ENCODE measurements at regions not wholly inside any gene's neighbourhood (a gene's known extent, or its start where the extent isn't known, plus 50 kb on each side); places are given as distances from the start of the nearest gene placed in this dataset.

DNA sequence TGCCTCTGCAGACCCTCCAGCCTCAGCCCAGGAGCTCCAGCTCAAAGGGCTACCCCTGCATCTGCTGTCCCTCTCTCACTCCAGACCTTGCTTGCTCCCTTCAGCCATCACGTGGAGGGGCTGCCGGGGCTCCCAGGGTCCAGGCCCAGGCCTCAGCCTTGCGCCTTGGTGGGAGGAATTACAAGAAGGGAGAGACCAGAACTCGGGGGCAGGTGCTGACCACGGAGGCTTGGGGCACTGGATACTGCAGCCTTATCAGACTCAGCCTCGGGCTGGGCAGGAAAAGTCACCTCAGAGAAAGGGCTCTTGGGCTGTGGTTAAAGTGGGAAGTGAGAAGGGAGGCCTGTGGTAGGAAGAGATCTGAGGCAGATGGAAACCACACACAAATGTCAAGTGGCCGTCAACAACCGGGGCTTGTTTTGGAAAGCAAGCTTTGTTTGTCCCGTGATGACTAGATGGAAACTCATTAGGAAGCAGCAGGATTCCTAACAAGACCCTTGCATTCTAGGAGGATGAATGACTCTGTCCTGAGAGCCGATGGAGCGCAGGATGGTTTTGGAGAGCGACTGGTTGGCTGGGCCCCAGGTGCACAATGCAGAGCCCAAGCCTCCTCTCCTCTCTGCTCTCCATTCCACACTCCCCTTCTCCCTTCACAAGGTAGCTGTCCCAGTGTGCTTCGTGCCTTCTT lies 1321.7 kb downstream of the TBC1D22A start:
- no peaks in the 10 kb centered on the region for H3K36me3 ChIP-seq (ENCODE audit: control insufficient read depth, insufficient read depth, low read length)
- no peak overlapping the region for H3K23ac ChIP-seq (ENCODE audit: low read depth, low read length)
- TF ChIP-seq MXI1 (IDR thresholded peaks at IDR 0.05; ENCODE audit: borderline replicate concordance, low read depth, low read length): no peak
- TF ChIP-seq, protein P1, sequence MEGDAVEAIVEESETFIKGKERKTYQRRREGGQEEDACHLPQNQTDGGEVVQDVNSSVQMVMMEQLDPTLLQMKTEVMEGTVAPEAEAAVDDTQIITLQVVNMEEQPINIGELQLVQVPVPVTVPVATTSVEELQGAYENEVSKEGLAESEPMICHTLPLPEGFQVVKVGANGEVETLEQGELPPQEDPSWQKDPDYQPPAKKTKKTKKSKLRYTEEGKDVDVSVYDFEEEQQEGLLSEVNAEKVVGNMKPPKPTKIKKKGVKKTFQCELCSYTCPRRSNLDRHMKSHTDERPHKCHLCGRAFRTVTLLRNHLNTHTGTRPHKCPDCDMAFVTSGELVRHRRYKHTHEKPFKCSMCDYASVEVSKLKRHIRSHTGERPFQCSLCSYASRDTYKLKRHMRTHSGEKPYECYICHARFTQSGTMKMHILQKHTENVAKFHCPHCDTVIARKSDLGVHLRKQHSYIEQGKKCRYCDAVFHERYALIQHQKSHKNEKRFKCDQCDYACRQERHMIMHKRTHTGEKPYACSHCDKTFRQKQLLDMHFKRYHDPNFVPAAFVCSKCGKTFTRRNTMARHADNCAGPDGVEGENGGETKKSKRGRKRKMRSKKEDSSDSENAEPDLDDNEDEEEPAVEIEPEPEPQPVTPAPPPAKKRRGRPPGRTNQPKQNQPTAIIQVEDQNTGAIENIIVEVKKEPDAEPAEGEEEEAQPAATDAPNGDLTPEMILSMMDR (conservative IDR thresholded peaks at IDR 0.05; ENCODE audit: low read depth, low read length): no peak
- no peak for TF ChIP-seq SMC3 (IDR thresholded peaks at IDR 0.05; ENCODE audit: low read depth, low read length)
- no peak for TF ChIP-seq POLR2A (IDR thresholded peaks at IDR 0.05; ENCODE audit: low read depth, low read length)
- TF ChIP-seq NFE2L2 (IDR thresholded peaks at IDR 0.05; ENCODE audit: low read depth, low read length): no peak
- TF ChIP-seq MAZ (IDR thresholded peaks at IDR 0.05; ENCODE audit: borderline replicate concordance, low read depth, low read length): no peak
- TF ChIP-seq, protein P2, sequence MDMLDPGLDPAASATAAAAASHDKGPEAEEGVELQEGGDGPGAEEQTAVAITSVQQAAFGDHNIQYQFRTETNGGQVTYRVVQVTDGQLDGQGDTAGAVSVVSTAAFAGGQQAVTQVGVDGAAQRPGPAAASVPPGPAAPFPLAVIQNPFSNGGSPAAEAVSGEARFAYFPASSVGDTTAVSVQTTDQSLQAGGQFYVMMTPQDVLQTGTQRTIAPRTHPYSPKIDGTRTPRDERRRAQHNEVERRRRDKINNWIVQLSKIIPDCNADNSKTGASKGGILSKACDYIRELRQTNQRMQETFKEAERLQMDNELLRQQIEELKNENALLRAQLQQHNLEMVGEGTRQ (IDR thresholded peaks at IDR 0.05; ENCODE audit: low read depth, low read length): no peak
- no peak for TF ChIP-seq FOS (IDR thresholded peaks at IDR 0.05; ENCODE audit: low read depth, low read length)
- TF ChIP-seq, protein P3, sequence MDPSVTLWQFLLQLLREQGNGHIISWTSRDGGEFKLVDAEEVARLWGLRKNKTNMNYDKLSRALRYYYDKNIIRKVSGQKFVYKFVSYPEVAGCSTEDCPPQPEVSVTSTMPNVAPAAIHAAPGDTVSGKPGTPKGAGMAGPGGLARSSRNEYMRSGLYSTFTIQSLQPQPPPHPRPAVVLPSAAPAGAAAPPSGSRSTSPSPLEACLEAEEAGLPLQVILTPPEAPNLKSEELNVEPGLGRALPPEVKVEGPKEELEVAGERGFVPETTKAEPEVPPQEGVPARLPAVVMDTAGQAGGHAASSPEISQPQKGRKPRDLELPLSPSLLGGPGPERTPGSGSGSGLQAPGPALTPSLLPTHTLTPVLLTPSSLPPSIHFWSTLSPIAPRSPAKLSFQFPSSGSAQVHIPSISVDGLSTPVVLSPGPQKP (IDR thresholded peaks at IDR 0.05; ENCODE audit: borderline replicate concordance, low read depth, low read length): no peak
- TF ChIP-seq RAD21 (IDR thresholded peaks at IDR 0.05; ENCODE audit: low read length): no peak
- no peak for TF ChIP-seq RCOR1 (IDR thresholded peaks at IDR 0.05; ENCODE audit: insufficient replicate concordance, low read length)
- TF ChIP-seq CHD1 (IDR thresholded peaks at IDR 0.05; ENCODE audit: low read depth, low read length): no peak
- TF ChIP-seq BHLHE40 (IDR thresholded peaks at IDR 0.05; ENCODE audit: low read depth, low read length): no peak
- no peak for TF ChIP-seq RFX5 (IDR thresholded peaks at IDR 0.05; ENCODE audit: low read depth, low read length)
- TF ChIP-seq MAFK (IDR thresholded peaks at IDR 0.05; ENCODE audit: low read depth, low read length): no peak
- no peak for TF ChIP-seq CEBPB (IDR thresholded peaks at IDR 0.05; ENCODE audit: low read depth, low read length)
- H3K27ac ChIP-seq (ENCODE audit: insufficient read depth, low read length): no peak overlapping the region
- 66% methylated on average over 4 of the region's 13 CpGs; no CpG with 5 or more reads in 1 of the 2 experiments for WGBS, 2 experiments (ENCODE audit: extremely low coverage in 2 of 2, insufficient read length in 1 of 2)
- ATAC-seq (ENCODE audit: low read depth) (no peak), DNase-seq (no peak)
- no peak overlapping the region for H2BK15ac ChIP-seq (ENCODE audit: low read depth, low read length)
- H3K9ac ChIP-seq (ENCODE audit: low read depth, low read length): no peak overlapping the region
- H3K4me2 ChIP-seq (ENCODE audit: low read depth, low read length): no peak overlapping the region
- no peak overlapping the region for H3K14ac ChIP-seq (replicated peaks; ENCODE audit: low read depth, low read length)
- H2AFZ ChIP-seq (replicated peaks; ENCODE audit: low read length, poor library complexity): no peak overlapping the region
- in situ Hi-C loops (cut with MboI; ENCODE audit: low sequenced_read_pairs): no loop called here
- H2AK5ac ChIP-seq (ENCODE audit: low read depth, low read length): no peak overlapping the region
- ChIA-PET POLR2A (ENCODE audit: unreplicated experiment) (no interaction called here), CTCF (no interaction called here)
- H2BK5ac ChIP-seq (ENCODE audit: low read depth, low read length, poor library complexity, severe bottlenecking): no peak overlapping the region
- no peak overlapping the region for H2BK20ac ChIP-seq (ENCODE audit: low read depth, low read length)
- H3K4me3 ChIP-seq (ENCODE audit: insufficient read depth, low read depth, low read length): no peak overlapping the region
- intact Hi-C loops (cut with micrococcal nuclease): no loop called here
- no peak overlapping the region for H3K4ac ChIP-seq (ENCODE audit: low read depth, low read length)
- dilution Hi-C loops (cut with HindIII; ENCODE audit: low sequenced_read_pairs, unreplicated experiment): no loop called here
- no peaks in the 10 kb centered on the region for H4K20me1 ChIP-seq (ENCODE audit: insufficient read depth, low read length)
- no peak overlapping the region for H3K56ac ChIP-seq (ENCODE audit: extremely low read depth, insufficient read depth, low read length)
- no peak overlapping the region for H3K18ac ChIP-seq (ENCODE audit: low read depth, low read length)
- H3K4me1 ChIP-seq (ENCODE audit: control insufficient read depth, insufficient read depth, low read length): no peaks in the 10 kb centered on the region
- no TSS peak for BruUV-seq (replicated peaks)
- peaks cover 57% of the 10 kb centered on the region for H3K9me3 ChIP-seq (ENCODE audit: control insufficient read depth, insufficient read depth, low read length)
- H2BK120ac ChIP-seq (ENCODE audit: low read depth, low read length): no peak overlapping the region
- no peak overlapping the region for H4K5ac ChIP-seq (ENCODE audit: low read depth, low read length)
- H3K27me3 ChIP-seq (ENCODE audit: control insufficient read depth, insufficient read depth, low read length): no peaks in the 10 kb centered on the region
- no peaks in the 10 kb centered on the region for H3K9me1 ChIP-seq (ENCODE audit: insufficient read depth, low read length)
- H4K91ac ChIP-seq (ENCODE audit: insufficient read depth, low read depth, low read length): no peak overlapping the region
- no peak overlapping the region for H4K8ac ChIP-seq (ENCODE audit: low read depth in 2 of 2, low read length in 2 of 2)
- no peak overlapping the region for H2AK9ac ChIP-seq (replicated peaks; ENCODE audit: low read depth, low read length, poor library complexity)
- H3K79me1 ChIP-seq (ENCODE audit: low read depth in 1 of 2, low read length in 2 of 2): no peaks in the 10 kb centered on the region

Data from IMR-90 (cell line).